CMK (cell line): ENCODE measurements at regions not wholly inside any gene's neighbourhood (a gene's known extent, or its start where the extent isn't known, plus 50 kb on each side); places are given as distances from the start of the nearest gene placed in this dataset.
"Not testable (repeated sequence)": the region's sequence is repeated elsewhere in the genome, so short reads cannot be mapped to it uniquely, and the experiment has no call there.

ENCODE experiments used
- DNase-seq: peaks from one replicate; pipeline ENCODE4 v3.0.0-alpha.2; 2010; ENCODE audit warnings: low read depth

GRCh38 chr13:107665926-107666458, 549.3 kb downstream of the LIG4 start:
- no peak for DNase-seq

- DNase-seq = peak; percentile 8
Measured at GRCh38 chr13:107650081-107650701, 565.1 kb downstream of the LIG4 start.

DNA sequence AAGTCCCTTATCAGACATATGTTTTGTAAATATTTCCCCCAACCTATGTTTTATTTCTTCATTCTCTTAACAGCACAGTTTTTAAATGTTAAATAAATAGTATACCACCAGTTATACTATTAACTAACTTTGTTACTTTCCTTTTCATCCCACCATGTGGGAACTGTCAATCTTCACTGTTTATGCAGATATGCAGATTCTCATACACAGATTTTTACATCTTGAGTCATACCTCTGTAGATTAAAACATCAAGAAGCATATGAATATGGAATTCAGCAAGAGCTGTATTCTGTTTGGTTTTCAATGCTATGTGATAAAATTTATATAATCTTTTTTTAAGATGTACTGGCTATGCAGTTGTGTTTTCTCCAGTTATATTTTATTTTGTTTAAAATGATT, 566.3 kb downstream of the LIG4 start:
- no peak for DNase-seq

GRCh38 chr13:107644136-107644535, 571.2 kb downstream of the LIG4 start:
- DNase-seq = no peak

GRCh38 chr13:107643615-107644014, 571.7 kb downstream of the LIG4 start:
- DNase-seq = no peak

GRCh38 chr13:107642831-107643230, 572.5 kb downstream of the LIG4 start:
- no peak for DNase-seq

GRCh38 chr13:107641574-107641973, 573.8 kb downstream of the LIG4 start:
- DNase-seq = no peak

DNA sequence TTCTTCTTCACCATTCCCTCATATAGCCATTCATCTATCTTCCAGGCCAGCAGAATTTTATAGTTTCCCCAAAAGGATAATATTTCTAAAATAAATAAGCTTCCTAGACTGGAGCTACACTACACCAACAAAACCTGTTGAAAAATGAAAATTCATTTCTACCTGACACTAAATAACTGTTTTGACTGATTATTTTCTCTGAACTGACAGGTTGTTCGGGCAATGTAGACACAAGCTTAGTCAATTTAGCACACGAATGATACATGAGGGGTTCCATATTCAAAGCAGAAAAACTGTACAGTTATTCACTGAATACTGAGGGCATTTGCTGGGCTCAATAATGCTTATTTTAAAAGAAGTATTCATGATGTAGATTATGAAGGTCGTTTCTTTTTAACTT, 589.7 kb downstream of the LIG4 start:
- no peak for DNase-seq

- DNase-seq = no peak
Measured at GRCh38 chr13:107617527-107617926, 597.8 kb downstream of the LIG4 start.

- DNase-seq = no peak
Measured at GRCh38 chr13:107612376-107612775, 603.0 kb downstream of the LIG4 start.

GRCh38 chr13:107608736-107609135, 606.6 kb downstream of the LIG4 start:
- no peak for DNase-seq

DNA sequence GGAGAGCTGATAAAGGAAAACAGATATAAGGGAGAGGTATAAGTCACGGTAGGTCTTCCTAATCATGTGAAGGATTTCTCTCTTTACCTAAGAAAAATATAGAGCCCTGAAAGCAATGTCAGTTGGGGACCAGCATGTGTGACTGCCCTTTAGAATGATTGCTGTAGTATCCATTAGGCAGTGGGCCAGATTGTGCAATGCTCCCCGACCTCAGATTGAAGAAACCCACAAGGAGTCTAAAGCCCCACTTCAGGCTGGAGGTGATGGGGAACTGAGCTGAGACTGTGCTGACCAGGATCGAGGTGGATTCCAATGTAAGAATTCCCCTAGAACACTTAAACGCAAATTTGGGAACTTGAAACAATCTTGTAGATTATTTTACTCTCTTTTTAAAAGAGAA, 614.4 kb downstream of the LIG4 start:
- DNase-seq = no peak

GRCh38 chr13:107596306-107596705, 619.0 kb downstream of the LIG4 start:
- not testable (repeated sequence) for DNase-seq

DNA sequence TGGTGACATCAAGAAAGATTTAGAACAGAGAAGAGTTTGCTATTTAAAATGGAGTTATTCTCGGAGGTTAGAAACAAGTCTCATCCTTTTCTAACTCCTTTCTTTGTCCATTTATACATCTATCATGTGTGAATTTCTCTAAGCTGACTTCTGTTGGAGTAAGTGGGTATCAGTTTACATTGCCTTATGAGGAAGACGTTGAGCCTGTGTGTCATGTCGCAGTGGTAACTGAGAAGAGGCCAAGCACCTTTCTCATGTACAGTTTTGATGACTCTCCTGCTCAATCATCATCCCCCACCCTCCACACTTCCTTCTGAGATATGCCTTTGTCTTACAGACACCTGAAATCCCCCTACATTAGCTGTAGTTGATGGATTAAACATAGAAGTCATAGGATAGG, 624.8 kb downstream of the LIG4 start:
- DNase-seq = no peak

DNA sequence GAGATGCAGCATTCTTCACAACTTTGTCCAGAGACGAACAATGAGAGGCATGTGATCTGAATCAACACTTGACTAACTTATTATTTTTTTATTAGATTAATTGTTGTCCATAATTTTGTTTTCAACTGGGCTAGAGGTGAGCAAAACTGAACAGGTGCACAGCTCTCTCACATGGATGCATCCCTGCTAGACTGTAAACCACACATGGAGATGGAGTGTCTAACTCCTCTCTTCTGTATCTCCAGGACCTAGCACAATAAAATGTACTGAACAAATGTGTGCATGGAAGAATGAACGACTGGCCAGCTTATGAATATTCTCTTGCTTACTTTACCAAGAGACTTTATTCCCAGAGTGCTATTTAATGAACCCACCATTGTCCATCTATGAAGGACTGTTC, 627.7 kb downstream of the LIG4 start:
- no peak for DNase-seq

DNA sequence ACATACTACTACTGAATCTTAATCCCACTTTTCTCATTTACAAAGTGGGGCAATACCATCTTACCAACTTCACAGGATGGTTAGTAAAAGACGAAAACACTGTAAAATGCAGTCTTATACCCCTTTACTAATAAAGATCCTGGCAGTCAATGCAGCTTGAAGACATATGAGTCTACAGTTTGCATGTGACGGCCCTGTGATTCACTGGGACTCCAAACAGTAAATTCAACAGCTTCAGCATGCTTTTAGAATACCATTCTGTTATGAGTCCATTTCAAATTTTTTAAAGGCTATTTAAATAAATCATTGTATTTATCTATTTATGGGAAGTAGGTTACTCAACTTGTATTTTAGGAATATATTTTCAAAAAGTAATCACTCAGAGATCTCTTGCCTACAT, 629.1 kb downstream of the LIG4 start:
- DNase-seq = no peak

DNA sequence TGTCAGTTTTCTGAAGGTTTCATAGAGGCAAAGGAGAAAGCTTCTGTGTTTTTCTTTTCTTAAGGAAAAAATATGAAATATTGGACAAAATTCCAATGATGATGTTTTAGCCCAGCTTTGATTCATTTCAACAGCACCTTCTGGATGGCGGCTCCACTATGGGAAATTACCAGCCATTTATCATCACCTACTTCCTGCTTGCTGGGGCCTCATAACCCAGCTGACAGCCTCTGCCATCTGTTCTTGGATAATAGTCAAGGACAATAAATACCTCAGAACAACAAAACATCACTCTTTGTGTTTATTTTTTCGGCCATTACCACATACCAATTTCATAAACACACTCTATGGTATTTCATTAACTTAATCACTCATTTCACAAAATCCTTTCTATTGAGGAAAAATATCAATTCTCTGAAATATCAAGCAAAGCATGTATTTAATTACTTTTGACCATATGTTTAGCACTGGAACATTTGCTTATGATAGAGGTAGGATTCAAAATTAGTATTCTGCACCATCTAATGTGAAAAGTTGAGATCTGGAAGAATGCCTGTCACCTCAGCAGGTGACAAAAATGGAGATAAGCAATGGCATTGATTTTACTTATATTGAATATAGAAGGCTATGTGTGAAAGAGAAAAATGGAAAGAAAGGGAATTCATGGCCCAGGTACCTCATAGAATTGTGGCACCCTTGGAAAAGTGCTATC, 629.7 kb downstream of the LIG4 start:
- DNase-seq = no peak

- DNase-seq = no peak
Measured at GRCh38 chr13:107582171-107582570, 633.2 kb downstream of the LIG4 start.

DNA sequence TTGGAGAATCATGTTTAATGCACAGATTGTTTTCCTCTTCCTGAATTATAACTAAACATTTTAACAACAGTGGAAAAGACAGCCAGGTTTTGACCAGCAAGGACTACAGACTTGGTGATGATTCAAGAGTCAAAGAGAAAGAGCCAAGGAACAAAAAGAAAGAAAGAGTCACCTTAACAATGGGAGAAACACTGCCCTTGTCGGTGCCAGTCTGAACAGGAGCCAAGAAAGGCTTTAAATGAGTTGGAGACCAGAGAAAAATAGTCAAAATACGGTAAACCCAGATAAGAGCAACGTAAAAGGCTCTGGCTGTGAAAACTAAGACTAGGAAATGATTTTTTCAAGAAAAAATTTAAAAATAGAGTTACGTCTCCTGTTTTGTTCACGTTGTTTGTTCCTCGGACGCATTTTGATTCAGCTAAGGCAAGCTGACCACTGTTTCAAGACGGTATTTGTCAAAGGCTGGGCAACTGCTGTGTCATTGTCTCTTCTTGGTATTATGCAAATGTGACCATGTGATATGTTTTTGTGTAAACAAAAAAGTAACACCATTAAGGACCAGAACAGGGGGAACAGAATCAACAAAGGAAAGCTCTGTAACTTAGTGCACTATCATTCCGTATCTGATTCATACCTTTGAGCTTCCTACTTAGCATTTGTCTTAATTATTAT, 634.5 kb downstream of the LIG4 start:
- no peak for DNase-seq

DNA sequence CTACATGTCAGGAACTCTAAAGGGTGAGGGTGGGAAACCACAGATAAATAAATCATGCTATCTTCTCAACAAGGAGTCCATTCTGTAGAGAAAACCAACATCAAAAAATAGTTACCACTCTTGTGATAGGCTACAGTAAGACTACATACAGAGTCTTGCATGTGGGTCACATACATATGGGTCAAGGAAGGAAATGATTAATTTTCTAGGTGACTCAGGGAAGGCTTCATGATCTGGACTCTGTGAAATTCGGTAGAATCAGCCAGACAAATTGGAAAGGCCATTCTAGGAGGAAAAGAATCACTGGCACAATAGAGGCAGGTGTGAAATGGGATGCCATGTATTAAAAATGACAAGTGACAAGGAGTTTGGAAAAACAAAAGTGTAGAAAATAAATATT, 638.9 kb downstream of the LIG4 start:
- DNase-seq = no peak

- no peak for DNase-seq
Measured at GRCh38 chr13:107574517-107575210, 640.7 kb downstream of the LIG4 start.

DNA sequence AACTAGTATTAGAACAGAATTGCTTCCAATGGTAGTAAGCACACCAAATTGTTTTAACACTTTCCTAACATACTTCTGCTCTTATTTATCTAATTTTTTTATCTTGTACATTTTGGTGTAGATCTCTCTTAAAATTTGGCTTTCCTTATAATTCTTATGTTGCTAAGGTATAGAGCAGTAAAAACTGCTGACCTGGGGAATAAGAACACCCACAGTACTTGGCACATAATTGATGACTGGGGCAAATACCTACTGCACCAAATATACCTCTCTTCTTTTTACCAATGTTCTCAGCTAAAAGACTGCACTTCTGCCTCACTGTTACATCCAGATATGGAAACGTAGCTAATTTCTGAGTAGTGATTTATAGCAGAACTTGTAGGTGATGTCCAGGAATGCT, 642.2 kb downstream of the LIG4 start:
- no peak for DNase-seq

DNA sequence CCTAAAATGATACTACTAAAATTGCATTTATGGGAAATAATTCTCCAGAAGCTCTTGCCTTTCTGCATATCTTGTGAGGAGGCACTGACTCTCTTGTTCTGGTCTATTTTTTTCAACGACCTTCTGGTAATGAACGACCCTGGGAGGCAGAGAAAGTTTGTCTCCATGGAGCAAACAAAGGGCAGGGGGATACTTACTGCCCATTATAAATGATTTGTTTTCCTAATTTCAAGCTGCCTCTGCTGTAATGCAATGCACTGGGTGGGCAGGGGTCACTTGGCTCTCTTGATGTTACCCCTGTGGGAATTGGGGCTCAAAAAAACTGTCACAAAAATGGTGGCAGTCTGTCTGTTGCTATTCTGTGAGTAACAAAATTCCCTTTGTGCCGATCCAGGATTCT, 643.2 kb downstream of the LIG4 start:
- DNase-seq = no peak
